HCT116 (cell line): ENCODE measurements at regions not wholly inside any gene's neighbourhood (a gene's known extent, or its start where the extent isn't known, plus 50 kb on each side); places are given as distances from the start of the nearest gene placed in this dataset.

Source experiments
- ATAC-seq: fragments of 200-7000 bp; cut with Tn5 transposase; 2 replicates; pipeline ENCODE4 v1.9.1; 2020; ENCODE audit warnings: mild to moderate bottlenecking, moderate library complexity
- BruUV-seq: library from RNA; stranded (reverse); fragments of 400-500 nt; replicated peaks from 2 replicates; lab custom pipeline; 2021; lab: Mats Ljungman, UMichigan
- CTCF ChIA-PET: fragments of 300-600 bp; sonication (Branson Sonifier 250); formaldehyde crosslinking; loops from one replicate; lab custom pipeline; 2021; ENCODE audit warnings: antibody characterized with exemption; lab: Charles Lee
- POLR2A ChIA-PET: fragments of 300-600, 350-600 bp; sonication (Branson Sonifier 250); formaldehyde crosslinking; loops from one replicate; lab custom pipeline; 2021; ENCODE audit warnings: antibody characterized with exemption; lab: Charles Lee
- RAD21 ChIA-PET, 2 experiments: fragments of 300-600 bp; sonication (Branson Sonifier 250); formaldehyde crosslinking; loops; one replicate each; lab custom pipeline; 2023; ENCODE audit warnings: low total read pairs in 2 of 2; ENCODE audit not compliant: uncharacterized antibody in 2 of 2, unreplicated experiment in 2 of 2, low non-redundant PET in 1 of 2; lab: Charles Lee
- DNase-seq: peaks from one replicate; pipeline ENCODE4 v3.0.0-alpha.2; 2010; ENCODE audit warnings: low read depth, low spot score
- H2AFZ ChIP-seq: fragments of 200-600 bp; shearing (Covaris generic), sonication (generic); 2 replicates; pipeline ENCODE4 v1.6.1; 2017; ENCODE audit warnings: low read depth, mixed run types, mixed read lengths, antibody characterized with exemption, low read length; ENCODE audit not compliant: poor library complexity, severe bottlenecking
- H3K27ac ChIP-seq: 2 replicates; pipeline ENCODE4 v1.5.1; 2012; ENCODE audit warnings: low read depth, low read length
- H3K27me3 ChIP-seq: fragments of 200-600 bp; sonication (generic); 2 replicates; pipeline ENCODE4 v1.6.1; 2016; ENCODE audit warnings: mixed run types, low read length, mixed read lengths; ENCODE audit not compliant: insufficient read depth
- H3K36me3 ChIP-seq, 2 experiments: fragments of 200-500 bp in 1 of 2; fragments of 200-600 bp in 1 of 2; sonication (Bioruptor generic) in 1 of 2; sonication (generic) in 1 of 2; 2 replicates each; pipeline versions ENCODE4 v1.5.1 to v1.6.1; 2014 to 2016; ENCODE audit warnings: low read length in 2 of 2, inconsistent platforms in 1 of 2, mixed read lengths in 1 of 2, mixed run types in 1 of 2; ENCODE audit not compliant: insufficient read depth in 2 of 2, control insufficient read depth in 1 of 2
- H3K4me1 ChIP-seq, 2 experiments: fragments of 200-600 bp in 1 of 2; sonication (generic) in 1 of 2; 2 replicates each; pipeline versions ENCODE4 v1.5.1 to v1.6.1; 2012 to 2017; ENCODE audit warnings: low read length in 2 of 2, inconsistent platforms in 1 of 2, mild to moderate bottlenecking in 1 of 2, mixed read lengths in 1 of 2, mixed run types in 1 of 2, moderate library complexity in 1 of 2; ENCODE audit not compliant: insufficient read depth in 2 of 2, control insufficient read depth in 1 of 2
- H3K4me2 ChIP-seq: fragments of 200-600 bp; sonication (generic); 2 replicates; pipeline ENCODE4 v1.6.1; 2017; ENCODE audit warnings: mixed run types, low read length, mixed read lengths
- H3K4me3 ChIP-seq, 2 experiments: fragments of 200-600 bp in 1 of 2; sonication (generic) in 1 of 2; replicated peaks in 1 of 2; 2 replicates each; pipeline ENCODE4 v1.5.1; 2011 to 2016; ENCODE audit warnings: low read length in 2 of 2, control low read depth in 1 of 2, low read depth in 1 of 2, mild to moderate bottlenecking in 1 of 2, mixed read lengths in 1 of 2, mixed run types in 1 of 2
- H3K79me2 ChIP-seq: fragments of 200-600 bp; sonication (generic); 2 replicates; pipeline ENCODE4 v1.6.1; 2017; ENCODE audit warnings: mild to moderate bottlenecking, mixed run types, low read length, moderate library complexity, mixed read lengths; ENCODE audit not compliant: insufficient read depth
- H3K9ac ChIP-seq: fragments of 200-600 bp; sonication (generic); 2 replicates; pipeline ENCODE4 v1.6.1; 2016; ENCODE audit warnings: low read length, mixed read lengths
- H3K9me2 ChIP-seq: fragments of 200-600 bp; sonication (generic), shearing (Covaris generic); 2 replicates; pipeline ENCODE4 v1.6.1; 2017; ENCODE audit warnings: mixed run types, mild to moderate bottlenecking, moderate library complexity; ENCODE audit not compliant: insufficient read depth
- H3K9me3 ChIP-seq, 2 experiments: fragments of 200-500 bp in 1 of 2; fragments of 200-600 bp in 1 of 2; sonication (Bioruptor generic) in 1 of 2; sonication (generic) in 1 of 2; 2 replicates each; pipeline ENCODE4 v1.6.1; 2014 to 2017; ENCODE audit warnings: low read length in 2 of 2, mixed read lengths in 2 of 2, inconsistent platforms in 1 of 2, low read depth in 1 of 2, mild to moderate bottlenecking in 1 of 2, mixed run types in 1 of 2, moderate library complexity in 1 of 2; ENCODE audit not compliant: control insufficient read depth in 1 of 2, insufficient read depth in 1 of 2
- H4K20me1 ChIP-seq: fragments of 200-600 bp; sonication (generic), shearing (Covaris generic); 2 replicates; pipeline ENCODE4 v1.6.1; 2017; ENCODE audit warnings: mixed run types, mild to moderate bottlenecking, moderate library complexity; ENCODE audit not compliant: insufficient read depth
- ATF3 ChIP-seq: IDR thresholded peaks from 2 replicates; pipeline ENCODE4 v1.6.1; 2012
- CBX3 ChIP-seq: IDR thresholded peaks from 2 replicates; pipeline ENCODE4 v1.6.1; 2012; ENCODE audit warnings: low read depth
- EZH2phosphoT487 ChIP-seq: fragments of 200-600 bp; IDR thresholded peaks from 2 replicates; pipeline ENCODE4 v1.6.1; 2018; ENCODE audit warnings: antibody characterized with exemption, borderline replicate concordance
- MAX ChIP-seq: IDR thresholded peaks from 2 replicates; pipeline ENCODE4 v1.6.1; 2012
- POLR2AphosphoS5 ChIP-seq: IDR thresholded peaks from 2 replicates; pipeline ENCODE4 v1.6.1; 2011; ENCODE audit warnings: mild to moderate bottlenecking, low read depth, low read length, moderate library complexity
- SIN3A ChIP-seq: IDR thresholded peaks from 2 replicates; pipeline ENCODE4 v1.6.1; 2012; ENCODE audit warnings: low read depth
- SP1 ChIP-seq: IDR thresholded peaks from 2 replicates; pipeline ENCODE4 v1.6.1; 2012; ENCODE audit warnings: low read depth
- SRF ChIP-seq: IDR thresholded peaks from 2 replicates; pipeline ENCODE4 v1.6.1; 2012; ENCODE audit warnings: low read depth
- TCF7L2 ChIP-seq: IDR thresholded peaks from 2 replicates; pipeline ENCODE4 v1.7.0; 2011; ENCODE audit warnings: borderline replicate concordance, inconsistent platforms; ENCODE audit not compliant: insufficient read depth, insufficient read length; ENCODE audit errors: extremely low read depth
- YY1 ChIP-seq: IDR thresholded peaks from 2 replicates; pipeline ENCODE4 v1.6.1; 2011; ENCODE audit warnings: low read length, low read depth, moderate library complexity, mild to moderate bottlenecking; ENCODE audit not compliant: insufficient replicate concordance; ENCODE audit errors: extremely low read depth
- ZBTB33 ChIP-seq: IDR thresholded peaks from 2 replicates; pipeline ENCODE4 v1.6.1; 2011; ENCODE audit warnings: mild to moderate bottlenecking, low read length, moderate library complexity; ENCODE audit not compliant: insufficient replicate concordance; ENCODE audit errors: extremely low read depth
- intact Hi-C: fragments of 100-400 bp; cut with micrococcal nuclease; formaldehyde crosslinking; loops from 2 replicates; pipeline ENCODE4 v1.10.0; 2022

GRCh38 chr11:104583857-104584256 lies 314.4 kb downstream of the CASP12 start:
- H3K36me3 ChIP-seq = no peaks in the 10 kb centered on the region
- H3K9me2 ChIP-seq = no peaks in the 10 kb centered on the region
- H3K79me2 ChIP-seq = no peaks in the 10 kb centered on the region
- no peak overlapping the region for H3K4me2 ChIP-seq
- no peak overlapping the region for H3K27ac ChIP-seq
- RAD21 ChIA-PET = no interaction called here
- H3K4me3 ChIP-seq = no peak overlapping the region
- TF ChIP-seq CBX3 (no peak), SRF (no peak), SP1 (no peak), EZH2phosphoT487 (no peak), POLR2AphosphoS5 (no peak), ZBTB33 (no peak), ATF3 (no peak), TCF7L2 (no peak), YY1 (no peak), SIN3A (no peak), MAX (no peak)
- no peak overlapping the region for H3K9ac ChIP-seq
- H4K20me1 ChIP-seq = no peaks in the 10 kb centered on the region; the same call in 1 of the 2 replicates
- no peaks in the 10 kb centered on the region for H3K27me3 ChIP-seq
- CTCF ChIA-PET = no interaction called here
- no peak overlapping the region for H2AFZ ChIP-seq
- ATAC-seq (no peak), DNase-seq (no peak)
- intact Hi-C loops = no loop called here
- BruUV-seq = no TSS peak
- no peaks in the 10 kb centered on the region for H3K9me3 ChIP-seq
- H3K4me1 ChIP-seq = no peaks in the 10 kb centered on the region
- POLR2A ChIA-PET = no interaction called here
